Endothelial cell of umbilical vein (primary cell): ENCODE measurements at regions not wholly inside any gene's neighbourhood (a gene's known extent, or its start where the extent isn't known, plus 50 kb on each side); places are given as distances from the start of the nearest gene placed in this dataset.

Experiments
- EZH2 ChIP-seq: IDR thresholded peaks from 2 replicates; pipeline ENCODE4 v1.6.1; 2012; ENCODE audit warnings: borderline replicate concordance, low read depth, mild to moderate bottlenecking, moderate library complexity, low read length, inconsistent platforms; ENCODE audit not compliant: severe bottlenecking
- POLR2A ChIP-seq: IDR thresholded peaks from 2 replicates; pipeline ENCODE4 v1.6.1; 2012; ENCODE audit warnings: low read depth, mild to moderate bottlenecking, control low read depth, low read length
- TF ChIP-seq, protein P1 (sequence below), 2 donors: IDR thresholded peaks; 1 replicate in 1 of 2; 2 replicates in 1 of 2; pipeline ENCODE4 v1.5.1; 2011; ENCODE audit warnings: low read length in 2 of 2, mild to moderate bottlenecking in 2 of 2, moderate library complexity in 2 of 2, control low read depth in 1 of 2, inconsistent platforms in 1 of 2, low read depth in 1 of 2; ENCODE audit not compliant: insufficient read depth in 1 of 2; ENCODE audit errors: extremely low read depth in 1 of 2

DNA sequence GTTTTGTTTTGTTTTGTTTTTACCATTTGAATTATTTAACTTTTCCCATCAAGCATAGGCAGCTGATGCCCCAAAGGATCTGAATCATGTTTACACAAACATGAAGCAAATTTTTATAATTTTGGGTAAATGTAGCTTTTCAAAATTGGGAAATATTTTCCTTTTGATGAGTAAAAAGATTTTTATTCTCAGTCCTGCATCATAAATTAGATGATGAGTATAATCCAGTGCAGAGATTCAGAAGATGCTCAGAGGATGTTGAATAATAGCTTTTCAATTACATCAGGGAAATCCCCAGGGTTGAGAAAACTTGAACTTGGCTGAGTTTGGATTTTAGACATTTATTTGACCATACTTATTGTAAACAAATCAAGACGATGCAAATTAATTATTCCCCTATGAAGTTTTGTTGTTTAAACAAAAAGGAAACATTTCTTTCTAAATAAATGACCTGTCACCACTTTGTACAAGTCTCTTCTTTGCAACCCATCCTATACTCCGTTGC lies 121.7 kb downstream of the FAM204A start:
- no peak for TF ChIP-seq POLR2A
- TF ChIP-seq, protein P1, sequence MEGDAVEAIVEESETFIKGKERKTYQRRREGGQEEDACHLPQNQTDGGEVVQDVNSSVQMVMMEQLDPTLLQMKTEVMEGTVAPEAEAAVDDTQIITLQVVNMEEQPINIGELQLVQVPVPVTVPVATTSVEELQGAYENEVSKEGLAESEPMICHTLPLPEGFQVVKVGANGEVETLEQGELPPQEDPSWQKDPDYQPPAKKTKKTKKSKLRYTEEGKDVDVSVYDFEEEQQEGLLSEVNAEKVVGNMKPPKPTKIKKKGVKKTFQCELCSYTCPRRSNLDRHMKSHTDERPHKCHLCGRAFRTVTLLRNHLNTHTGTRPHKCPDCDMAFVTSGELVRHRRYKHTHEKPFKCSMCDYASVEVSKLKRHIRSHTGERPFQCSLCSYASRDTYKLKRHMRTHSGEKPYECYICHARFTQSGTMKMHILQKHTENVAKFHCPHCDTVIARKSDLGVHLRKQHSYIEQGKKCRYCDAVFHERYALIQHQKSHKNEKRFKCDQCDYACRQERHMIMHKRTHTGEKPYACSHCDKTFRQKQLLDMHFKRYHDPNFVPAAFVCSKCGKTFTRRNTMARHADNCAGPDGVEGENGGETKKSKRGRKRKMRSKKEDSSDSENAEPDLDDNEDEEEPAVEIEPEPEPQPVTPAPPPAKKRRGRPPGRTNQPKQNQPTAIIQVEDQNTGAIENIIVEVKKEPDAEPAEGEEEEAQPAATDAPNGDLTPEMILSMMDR (IDR thresholded peaks at IDR 0.05; ENCODE audit: extremely low read depth in 1 of 2, insufficient read depth in 1 of 2, low read depth in 1 of 2, low read length in 2 of 2) = no peak
- no peak for TF ChIP-seq EZH2
